ENCODE measurements at regions not wholly inside any gene's neighbourhood (a gene's known extent, or its start where the extent isn't known, plus 50 kb on each side); places are given as distances from the start of the nearest gene placed in this dataset.

GRCh38 chr6:8750627-8751026 is 315.3 kb upstream of the SLC35B3 start:
- TF ChIP-seq POLR2A (IDR thresholded peaks at IDR 0.05; ENCODE audit: low read depth, low read length): no peak
- no peak for TF ChIP-seq POLR2AphosphoS5 (IDR thresholded peaks at IDR 0.05; ENCODE audit: insufficient read depth, low read depth, low read length)
- TF ChIP-seq, protein P1, sequence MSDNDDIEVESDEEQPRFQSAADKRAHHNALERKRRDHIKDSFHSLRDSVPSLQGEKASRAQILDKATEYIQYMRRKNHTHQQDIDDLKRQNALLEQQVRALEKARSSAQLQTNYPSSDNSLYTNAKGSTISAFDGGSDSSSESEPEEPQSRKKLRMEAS (IDR thresholded peaks at IDR 0.05; ENCODE audit: insufficient read depth, insufficient read length): no peak
- TF ChIP-seq, protein P2, sequence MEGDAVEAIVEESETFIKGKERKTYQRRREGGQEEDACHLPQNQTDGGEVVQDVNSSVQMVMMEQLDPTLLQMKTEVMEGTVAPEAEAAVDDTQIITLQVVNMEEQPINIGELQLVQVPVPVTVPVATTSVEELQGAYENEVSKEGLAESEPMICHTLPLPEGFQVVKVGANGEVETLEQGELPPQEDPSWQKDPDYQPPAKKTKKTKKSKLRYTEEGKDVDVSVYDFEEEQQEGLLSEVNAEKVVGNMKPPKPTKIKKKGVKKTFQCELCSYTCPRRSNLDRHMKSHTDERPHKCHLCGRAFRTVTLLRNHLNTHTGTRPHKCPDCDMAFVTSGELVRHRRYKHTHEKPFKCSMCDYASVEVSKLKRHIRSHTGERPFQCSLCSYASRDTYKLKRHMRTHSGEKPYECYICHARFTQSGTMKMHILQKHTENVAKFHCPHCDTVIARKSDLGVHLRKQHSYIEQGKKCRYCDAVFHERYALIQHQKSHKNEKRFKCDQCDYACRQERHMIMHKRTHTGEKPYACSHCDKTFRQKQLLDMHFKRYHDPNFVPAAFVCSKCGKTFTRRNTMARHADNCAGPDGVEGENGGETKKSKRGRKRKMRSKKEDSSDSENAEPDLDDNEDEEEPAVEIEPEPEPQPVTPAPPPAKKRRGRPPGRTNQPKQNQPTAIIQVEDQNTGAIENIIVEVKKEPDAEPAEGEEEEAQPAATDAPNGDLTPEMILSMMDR (IDR thresholded peaks at IDR 0.05; ENCODE audit: extremely low read depth in 1 of 2, insufficient read depth in 1 of 2, low read depth in 1 of 2, low read length in 2 of 2): no peak
- no peak for TF ChIP-seq JUN (IDR thresholded peaks at IDR 0.05; ENCODE audit: borderline replicate concordance, insufficient read depth, insufficient read length, low read depth)
- no peak for TF ChIP-seq EZH2 (IDR thresholded peaks at IDR 0.05; ENCODE audit: borderline replicate concordance, low read depth, low read length, severe bottlenecking)
- TF ChIP-seq MYC (IDR thresholded peaks at IDR 0.05; ENCODE audit: low read depth, low read length): no peak
- TF ChIP-seq GATA2 (IDR thresholded peaks at IDR 0.05; ENCODE audit: insufficient read depth, insufficient read length, low read depth, low read length): no peak
